ENCODE measurements at regions not wholly inside any gene's neighbourhood (a gene's known extent, or its start where the extent isn't known, plus 50 kb on each side); places are given as distances from the start of the nearest gene placed in this dataset.

DNA sequence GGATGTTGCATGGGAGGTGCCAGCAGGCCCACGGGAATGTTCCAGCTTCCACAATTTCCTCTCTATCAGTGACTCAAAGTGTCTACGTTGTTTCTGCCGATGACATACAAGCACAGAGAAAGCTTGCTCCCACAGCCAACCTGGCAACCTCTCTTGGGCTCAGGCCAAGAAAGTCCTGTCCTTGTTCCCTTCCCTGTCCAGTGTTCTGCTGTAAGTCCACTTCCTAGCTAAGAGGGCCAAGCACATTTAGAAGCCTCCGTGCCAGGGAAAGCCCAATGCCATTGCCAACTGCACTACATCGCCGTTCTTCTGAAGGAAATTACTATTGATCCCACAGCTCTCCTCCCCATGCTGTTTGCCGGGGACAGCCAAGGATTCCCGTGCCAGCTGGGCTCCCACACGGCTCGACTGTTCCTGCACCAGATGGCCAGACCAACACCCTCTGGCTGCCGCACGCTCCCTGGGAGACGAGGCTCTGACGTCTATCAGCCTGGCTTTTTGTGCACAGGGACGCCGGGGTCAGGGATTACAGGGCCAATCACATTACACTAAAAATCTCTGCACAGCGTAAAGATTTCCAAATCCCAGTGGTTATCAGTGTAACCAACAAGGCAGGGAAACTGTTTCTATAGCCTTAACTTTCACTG lies 284.0 kb downstream of the BCOR start:
- Histone ChIP-seq H3K27me3 (ENCODE audit: control insufficient read depth in 1 of 2, insufficient read depth in 1 of 2, low read length in 2 of 2) (peaks cover 0 to 49% of the 10 kb centered on the region in 2 experiments), H3K27ac (ENCODE audit: low read length, poor library complexity, severe bottlenecking) (no peak overlapping the region), H3K79me1 (replicated peaks; ENCODE audit: low read length, poor library complexity, severe bottlenecking) (no peaks in the 10 kb centered on the region), H2BK15ac (ENCODE audit: low read depth, poor library complexity, severe bottlenecking) (peak overlapping the region; percentile 7), H3K4ac (ENCODE audit: low read depth in 1 of 2, low read length in 2 of 2) (no peak overlapping the region), H3K4me2 (ENCODE audit: low read length, poor library complexity, severe bottlenecking) (no peak overlapping the region), H3K4me3 (ENCODE audit: insufficient read depth in 1 of 2, low read depth in 1 of 2, low read length in 2 of 2) (peak overlapping the region in 1 of 2 experiments; percentile 12), H3K9ac (ENCODE audit: low read length) (peak overlapping the region; percentile 27), H3K18ac (ENCODE audit: low read depth in 1 of 2, low read length in 2 of 2) (peak overlapping the region in 1 of 2 experiments; percentile 8), H2AFZ (ENCODE audit: low read depth, low read length) (no peak overlapping the region), H2AK5ac (ENCODE audit: low read length, severe bottlenecking) (no peak overlapping the region), H3K23ac (ENCODE audit: low read length in 2 of 2) (no peak overlapping the region), H3K36me3 (ENCODE audit: control insufficient read depth in 1 of 2, insufficient read depth in 2 of 2, low read depth in 1 of 2, low read length in 2 of 2) (no peaks in the 10 kb centered on the region), H4K8ac (ENCODE audit: low read length) (no peak overlapping the region), H3K4me1 (ENCODE audit: control insufficient read depth, insufficient read depth, low read depth, low read length) (peaks cover 11% of the 10 kb centered on the region), H3K14ac (ENCODE audit: low read length in 2 of 2) (peak overlapping the region in 1 of 2 experiments; percentile 26), H2BK12ac (ENCODE audit: low read length in 2 of 2) (no peak overlapping the region), H4K91ac (ENCODE audit: low read length) (no peak overlapping the region), H2BK120ac (ENCODE audit: low read depth, low read length) (no peak overlapping the region), H2BK5ac (ENCODE audit: low read depth, low read length, poor library complexity, severe bottlenecking) (no peak overlapping the region), H3K9me3 (ENCODE audit: control insufficient read depth, low read length) (no peaks in the 10 kb centered on the region)
- 76% methylated on average over 16 of the region's 17 CpGs for WGBS
- peak; percentile 50 for DNase-seq

DNA sequence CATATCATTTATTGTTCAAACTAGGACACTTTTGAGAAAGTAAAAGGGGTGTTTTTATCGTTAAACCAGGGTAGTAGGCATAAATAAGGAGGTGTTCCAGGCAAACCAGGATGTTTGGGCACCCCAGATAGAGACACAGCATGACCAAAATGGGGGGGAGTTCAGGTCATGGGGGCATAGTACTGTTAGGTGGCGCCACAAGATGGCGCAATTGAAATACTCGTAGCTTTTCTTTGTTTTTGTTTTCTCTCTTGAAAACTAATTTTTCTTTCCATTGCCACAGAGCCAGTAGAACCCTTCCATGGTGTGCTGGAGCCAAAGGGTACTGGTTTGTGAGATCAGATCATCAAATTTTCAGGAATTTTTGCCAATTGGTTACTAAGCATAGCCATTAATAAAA lies 283.4 kb downstream of the BCOR start:
- Histone ChIP-seq H3K18ac (ENCODE audit: low read depth in 1 of 2, low read length in 2 of 2) (no peak overlapping the region), H3K4ac (ENCODE audit: low read depth in 1 of 2, low read length in 2 of 2) (no peak overlapping the region), H3K27me3 (ENCODE audit: control insufficient read depth in 1 of 2, insufficient read depth in 1 of 2, low read length in 2 of 2) (peaks cover 0 to 55% of the 10 kb centered on the region in 2 experiments), H3K27ac (ENCODE audit: low read length, poor library complexity, severe bottlenecking) (no peak overlapping the region), H3K9ac (ENCODE audit: low read length) (peak overlapping the region; percentile 27), H3K79me1 (replicated peaks; ENCODE audit: low read length, poor library complexity, severe bottlenecking) (no peaks in the 10 kb centered on the region), H3K4me1 (ENCODE audit: control insufficient read depth, insufficient read depth, low read depth, low read length) (peaks cover 7% of the 10 kb centered on the region), H4K8ac (ENCODE audit: low read length) (no peak overlapping the region), H2BK5ac (ENCODE audit: low read depth, low read length, poor library complexity, severe bottlenecking) (no peak overlapping the region), H3K4me3 (ENCODE audit: insufficient read depth in 1 of 2, low read depth in 1 of 2, low read length in 2 of 2) (no peak overlapping the region), H3K4me2 (ENCODE audit: low read length, poor library complexity, severe bottlenecking) (no peak overlapping the region), H2AK5ac (ENCODE audit: low read length, severe bottlenecking) (no peak overlapping the region), H3K9me3 (ENCODE audit: control insufficient read depth, low read length) (no peaks in the 10 kb centered on the region), H3K36me3 (ENCODE audit: control insufficient read depth in 1 of 2, insufficient read depth in 2 of 2, low read depth in 1 of 2, low read length in 2 of 2) (no peaks in the 10 kb centered on the region), H3K23ac (ENCODE audit: low read length in 2 of 2) (no peak overlapping the region), H2BK15ac (ENCODE audit: low read depth, poor library complexity, severe bottlenecking) (no peak overlapping the region), H4K91ac (ENCODE audit: low read length) (no peak overlapping the region), H2AFZ (ENCODE audit: low read depth, low read length) (no peak overlapping the region), H3K14ac (ENCODE audit: low read length in 2 of 2) (no peak overlapping the region), H2BK120ac (ENCODE audit: low read depth, low read length) (no peak overlapping the region), H2BK12ac (ENCODE audit: low read length in 2 of 2) (no peak overlapping the region)
- WGBS: 76% methylated on average over 2 of the region's 4 CpGs
- DNase-seq: no peak

DNA sequence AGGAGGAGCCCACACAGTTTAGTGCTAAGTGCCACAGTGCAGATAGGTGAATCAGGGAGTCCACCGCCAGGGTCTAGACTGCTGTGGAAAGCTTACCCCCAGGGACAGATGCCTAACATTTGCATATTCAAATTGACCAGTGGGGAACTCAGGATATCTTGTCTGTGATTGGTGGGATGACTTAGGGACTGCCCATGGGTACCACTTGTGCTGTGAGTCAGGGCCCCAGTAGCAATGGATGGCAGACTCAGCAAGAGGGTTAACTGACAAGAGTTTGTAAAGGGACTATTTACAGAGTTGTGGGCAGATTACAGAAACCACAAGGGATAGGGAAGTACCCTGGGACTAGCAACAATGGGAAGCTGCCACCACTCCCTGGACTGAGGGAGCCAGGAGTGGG lies 282.1 kb downstream of the BCOR start:
- H3K27me3 ChIP-seq (ENCODE audit: control insufficient read depth in 1 of 2, insufficient read depth in 1 of 2, low read length in 2 of 2): peaks cover 0 to 53% of the 10 kb centered on the region in 2 experiments

DNA sequence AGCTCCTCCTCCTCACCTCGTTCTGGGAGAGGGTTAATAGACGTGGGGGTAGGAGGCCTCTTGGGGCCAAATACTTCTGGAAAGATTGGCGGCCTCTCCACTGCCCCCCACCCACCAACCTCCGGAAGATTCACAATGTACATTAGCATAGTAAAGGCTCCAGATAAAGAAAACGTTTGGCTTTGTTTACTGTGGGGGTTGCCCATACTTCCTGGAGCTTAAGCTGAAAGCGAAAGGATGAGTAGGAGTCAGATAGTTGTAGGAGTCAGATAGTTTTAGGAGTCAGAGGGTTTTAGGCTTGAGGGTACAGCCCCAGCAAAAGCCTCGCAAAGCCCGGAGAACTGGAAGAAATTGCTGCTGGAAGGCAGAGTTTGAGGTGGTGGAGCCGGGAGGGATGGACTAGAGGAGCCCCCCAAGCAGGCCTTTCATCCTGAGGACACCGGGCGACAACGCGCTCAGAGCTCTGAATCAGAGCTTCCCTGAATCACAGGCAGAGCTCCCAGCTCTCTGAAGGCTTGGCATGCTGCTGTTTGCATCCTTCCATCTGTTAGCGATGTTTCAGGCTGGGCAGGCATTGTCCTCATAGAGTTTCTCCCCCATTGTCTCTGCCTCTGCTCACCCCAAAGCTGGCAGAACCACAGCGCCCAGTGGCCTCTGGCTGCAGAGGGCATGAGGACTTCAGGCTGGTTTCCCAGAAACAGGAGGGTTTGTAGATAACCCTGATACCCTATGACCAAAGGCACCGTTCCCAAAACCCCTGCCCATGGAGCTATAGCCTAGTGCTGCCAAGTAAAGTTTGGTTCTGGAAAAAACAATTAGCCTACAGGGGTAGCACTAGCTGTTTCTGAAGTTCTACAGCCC lies 280.7 kb downstream of the BCOR start:
- H3K27me3 ChIP-seq (ENCODE audit: control insufficient read depth in 1 of 2, insufficient read depth in 1 of 2, low read length in 2 of 2): peaks cover 0 to 47% of the 10 kb centered on the region in 2 experiments
- no peak overlapping the region for H2AK5ac ChIP-seq (ENCODE audit: low read length, severe bottlenecking)
- H3K36me3 ChIP-seq (ENCODE audit: control insufficient read depth in 1 of 2, insufficient read depth in 2 of 2, low read depth in 1 of 2, low read length in 2 of 2): no peaks in the 10 kb centered on the region
- peak overlapping the region; percentile 48 for H2BK15ac ChIP-seq (ENCODE audit: low read depth, poor library complexity, severe bottlenecking)
- peak overlapping the region; percentile 7 for H4K91ac ChIP-seq (ENCODE audit: low read length)
- peak; percentile 71 for DNase-seq
- H3K18ac ChIP-seq (ENCODE audit: low read depth in 1 of 2, low read length in 2 of 2): peak overlapping the region; percentile 67 to 70
- peak overlapping the region; percentile 54 to 91 for H3K4ac ChIP-seq (ENCODE audit: low read depth in 1 of 2, low read length in 2 of 2)
- H3K14ac ChIP-seq (ENCODE audit: low read length in 2 of 2): no peak overlapping the region
- H4K8ac ChIP-seq (ENCODE audit: low read length): peak overlapping the region; percentile 75
- WGBS: 14% methylated on average over 12 of the region's 16 CpGs
- H3K9ac ChIP-seq (ENCODE audit: low read length): peak overlapping the region; percentile 75
- H3K4me3 ChIP-seq (ENCODE audit: insufficient read depth in 1 of 2, low read depth in 1 of 2, low read length in 2 of 2): peak overlapping the region in 1 of 2 experiments; percentile 65
- no peaks in the 10 kb centered on the region for H3K9me3 ChIP-seq (ENCODE audit: control insufficient read depth, low read length)
- H2BK12ac ChIP-seq (ENCODE audit: low read length in 2 of 2): peak overlapping the region in 1 of 2 experiments; percentile 37
- H2BK120ac ChIP-seq (ENCODE audit: low read depth, low read length): peak overlapping the region; percentile 85
- no peak overlapping the region for H2AFZ ChIP-seq (ENCODE audit: low read depth, low read length)
- peaks cover 11% of the 10 kb centered on the region for H3K4me1 ChIP-seq (ENCODE audit: control insufficient read depth, insufficient read depth, low read depth, low read length)
- no peak overlapping the region for H3K27ac ChIP-seq (ENCODE audit: low read length, poor library complexity, severe bottlenecking)
- no peaks in the 10 kb centered on the region for H3K79me1 ChIP-seq (replicated peaks; ENCODE audit: low read length, poor library complexity, severe bottlenecking)
- H3K4me2 ChIP-seq (ENCODE audit: low read length, poor library complexity, severe bottlenecking): no peak overlapping the region
- H2BK5ac ChIP-seq (ENCODE audit: low read depth, low read length, poor library complexity, severe bottlenecking): no peak overlapping the region
- no peak overlapping the region for H3K23ac ChIP-seq (ENCODE audit: low read length in 2 of 2)

More for the DNA sequence above, 282.1 kb downstream of the BCOR start:
- H3K36me3 ChIP-seq (ENCODE audit: control insufficient read depth in 1 of 2, insufficient read depth in 2 of 2, low read depth in 1 of 2, low read length in 2 of 2): no peaks in the 10 kb centered on the region
- no peak overlapping the region for H3K4me2 ChIP-seq (ENCODE audit: low read length, poor library complexity, severe bottlenecking)
- H2AK5ac ChIP-seq (ENCODE audit: low read length, severe bottlenecking): no peak overlapping the region
- no peak overlapping the region for H3K18ac ChIP-seq (ENCODE audit: low read depth in 1 of 2, low read length in 2 of 2)
- H4K91ac ChIP-seq (ENCODE audit: low read length): no peak overlapping the region
- no peak overlapping the region for H2AFZ ChIP-seq (ENCODE audit: low read depth, low read length)
- H3K4me1 ChIP-seq (ENCODE audit: control insufficient read depth, insufficient read depth, low read depth, low read length): peaks cover 8% of the 10 kb centered on the region
- H3K27ac ChIP-seq (ENCODE audit: low read length, poor library complexity, severe bottlenecking): no peak overlapping the region
- 90% methylated on average over 1 of the region's 1 CpG for WGBS
- H2BK12ac ChIP-seq (ENCODE audit: low read length in 2 of 2): peak overlapping the region in 1 of 2 experiments; percentile 89
- H2BK15ac ChIP-seq (ENCODE audit: low read depth, poor library complexity, severe bottlenecking): no peak overlapping the region
- H2BK120ac ChIP-seq (ENCODE audit: low read depth, low read length): no peak overlapping the region
- no peak overlapping the region for H4K8ac ChIP-seq (ENCODE audit: low read length)
- no peak overlapping the region for H3K14ac ChIP-seq (ENCODE audit: low read length in 2 of 2)
- H3K9ac ChIP-seq (ENCODE audit: low read length): no peak overlapping the region
- no peaks in the 10 kb centered on the region for H3K79me1 ChIP-seq (replicated peaks; ENCODE audit: low read length, poor library complexity, severe bottlenecking)
- H3K23ac ChIP-seq (ENCODE audit: low read length in 2 of 2): no peak overlapping the region
- peak; percentile 50 for DNase-seq
- H3K4me3 ChIP-seq (ENCODE audit: insufficient read depth in 1 of 2, low read depth in 1 of 2, low read length in 2 of 2): no peak overlapping the region
- H3K4ac ChIP-seq (ENCODE audit: low read depth in 1 of 2, low read length in 2 of 2): peak overlapping the region in 1 of 2 experiments; percentile 46
- H3K9me3 ChIP-seq (ENCODE audit: control insufficient read depth, low read length): no peaks in the 10 kb centered on the region
- H2BK5ac ChIP-seq (ENCODE audit: low read depth, low read length, poor library complexity, severe bottlenecking): no peak overlapping the region
